Choroid plexus epithelial cell (primary cell): ENCODE measurements at regions not wholly inside any gene's neighbourhood (a gene's known extent, or its start where the extent isn't known, plus 50 kb on each side); places are given as distances from the start of the nearest gene placed in this dataset.

Experiments
- DNase-seq: peaks from one replicate; pipeline ENCODE4 v3.0.0-alpha.2; 2010; ENCODE audit warnings: low read depth
- H3K4me3 ChIP-seq: 2 replicates; pipeline ENCODE4 v1.5.1; 2011; ENCODE audit warnings: low read depth, mild to moderate bottlenecking, control low read depth, low read length, moderate library complexity
- CTCF ChIP-seq: conservative IDR thresholded peaks from 2 replicates; pipeline ENCODE4 v1.5.1; 2011; ENCODE audit warnings: low read depth, mild to moderate bottlenecking, control low read depth, inconsistent platforms, low read length, moderate library complexity

- no peak overlapping the region for H3K4me3 ChIP-seq
- no peak for TF ChIP-seq CTCF
- no peak for DNase-seq
These were observed 53.6 kb downstream of the ARL6IP4 start for GRCh38 chr12:123034022-123034541.

- no peak for TF ChIP-seq CTCF
These were observed 53.0 kb downstream of the ARL6IP4 start for GRCh38 chr12:123033392-123034021.

GRCh38 chr12:123032736-123033391, 52.4 kb downstream of the ARL6IP4 start:
- H3K4me3 ChIP-seq, result no peak overlapping the region
- TF ChIP-seq CTCF, result no peak
- DNase-seq, result no peak

More at GRCh38 chr12:123033392-123034021, 53.0 kb downstream of the ARL6IP4 start:
- no peak for DNase-seq
- H3K4me3 ChIP-seq, result no peak overlapping the region
